ENCODE measurements at regions not wholly inside any gene's neighbourhood (a gene's known extent, or its start where the extent isn't known, plus 50 kb on each side); places are given as distances from the start of the nearest gene placed in this dataset.

DNA sequence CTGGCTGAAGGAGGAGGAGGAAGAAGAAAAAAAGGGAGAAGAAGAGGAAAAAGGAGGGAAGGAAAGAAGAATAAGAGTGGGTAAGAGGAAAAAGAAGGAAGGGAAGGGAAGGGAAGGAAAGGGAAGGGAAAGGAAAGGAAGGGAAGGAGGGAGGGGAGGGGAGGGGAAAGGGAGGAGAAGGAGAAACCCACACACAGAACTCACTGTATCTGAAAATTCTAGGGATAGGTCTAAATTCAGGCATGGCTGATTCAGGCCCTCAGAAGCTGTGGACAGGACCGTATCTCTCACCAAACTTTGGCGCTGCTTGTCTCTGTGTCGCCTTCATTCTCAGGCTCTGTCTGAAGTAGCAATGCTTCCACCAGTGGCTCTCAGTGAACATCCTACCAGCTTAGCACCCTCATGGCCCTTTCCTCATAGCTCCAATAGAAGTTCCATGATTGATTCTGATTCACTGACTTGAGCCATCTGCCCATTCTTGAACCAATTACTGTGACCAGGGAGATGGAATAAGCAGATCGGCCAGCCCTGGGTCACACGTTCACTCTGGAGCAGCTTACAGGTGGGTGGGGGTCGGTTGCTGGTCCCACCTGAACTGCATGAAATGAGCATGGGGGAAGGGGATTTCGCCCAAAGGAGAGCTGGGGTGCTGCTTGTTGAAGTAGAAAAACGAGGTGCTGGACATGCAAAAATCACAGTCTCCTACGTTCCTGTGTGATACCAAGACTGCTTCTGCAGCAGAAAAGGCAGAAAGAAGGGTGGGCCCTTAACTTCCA, 59.7 kb downstream of the TTC32 start:
- TF ChIP-seq, protein P1, sequence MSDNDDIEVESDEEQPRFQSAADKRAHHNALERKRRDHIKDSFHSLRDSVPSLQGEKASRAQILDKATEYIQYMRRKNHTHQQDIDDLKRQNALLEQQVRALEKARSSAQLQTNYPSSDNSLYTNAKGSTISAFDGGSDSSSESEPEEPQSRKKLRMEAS (IDR thresholded peaks at IDR 0.05; ENCODE audit: low read depth, low read length), result no peak
- TF ChIP-seq, protein P2, sequence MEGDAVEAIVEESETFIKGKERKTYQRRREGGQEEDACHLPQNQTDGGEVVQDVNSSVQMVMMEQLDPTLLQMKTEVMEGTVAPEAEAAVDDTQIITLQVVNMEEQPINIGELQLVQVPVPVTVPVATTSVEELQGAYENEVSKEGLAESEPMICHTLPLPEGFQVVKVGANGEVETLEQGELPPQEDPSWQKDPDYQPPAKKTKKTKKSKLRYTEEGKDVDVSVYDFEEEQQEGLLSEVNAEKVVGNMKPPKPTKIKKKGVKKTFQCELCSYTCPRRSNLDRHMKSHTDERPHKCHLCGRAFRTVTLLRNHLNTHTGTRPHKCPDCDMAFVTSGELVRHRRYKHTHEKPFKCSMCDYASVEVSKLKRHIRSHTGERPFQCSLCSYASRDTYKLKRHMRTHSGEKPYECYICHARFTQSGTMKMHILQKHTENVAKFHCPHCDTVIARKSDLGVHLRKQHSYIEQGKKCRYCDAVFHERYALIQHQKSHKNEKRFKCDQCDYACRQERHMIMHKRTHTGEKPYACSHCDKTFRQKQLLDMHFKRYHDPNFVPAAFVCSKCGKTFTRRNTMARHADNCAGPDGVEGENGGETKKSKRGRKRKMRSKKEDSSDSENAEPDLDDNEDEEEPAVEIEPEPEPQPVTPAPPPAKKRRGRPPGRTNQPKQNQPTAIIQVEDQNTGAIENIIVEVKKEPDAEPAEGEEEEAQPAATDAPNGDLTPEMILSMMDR (IDR thresholded peaks at IDR 0.05; ENCODE audit: low read depth, low read length), result no peak
- TF ChIP-seq POLR2A (IDR thresholded peaks at IDR 0.05; ENCODE audit: extremely low read depth, insufficient read length), result no peak
- no peak for TF ChIP-seq MYC (IDR thresholded peaks at IDR 0.05; ENCODE audit: low read depth, low read length)
